ENCODE measurements at regions not wholly inside any gene's neighbourhood (a gene's known extent, or its start where the extent isn't known, plus 50 kb on each side); places are given as distances from the start of the nearest gene placed in this dataset.

GRCh38 chr12:94867066-94867855 is 136.2 kb downstream of the NDUFA12 start:
- TF ChIP-seq ZNF589 (CRISPR knock-in tag; conservative IDR thresholded peaks at IDR 0.05) (no peak), CTCF (CRISPR knock-in tag; IDR thresholded peaks at IDR 0.05) (no peak), JUND (CRISPR knock-in tag; IDR thresholded peaks at IDR 0.05) (no peak), JUN (CRISPR knock-in tag; IDR thresholded peaks at IDR 0.05) (no peak), SMYD3 (CRISPR knock-in tag; IDR thresholded peaks at IDR 0.05) (no peak), ZBTB7A (CRISPR knock-in tag; IDR thresholded peaks at IDR 0.05) (no peak), HIVEP1 (CRISPR knock-in tag; IDR thresholded peaks at IDR 0.05) (no peak), THRA (CRISPR knock-in tag; IDR thresholded peaks at IDR 0.05; ENCODE audit: borderline replicate concordance) (no peak)
